SW 1271 (cell line): ENCODE measurements at regions not wholly inside any gene's neighbourhood (a gene's known extent, or its start where the extent isn't known, plus 50 kb on each side); places are given as distances from the start of the nearest gene placed in this dataset.
A peak's percentile ranks its signal among the peaks of the same experiment; 100 is the strongest.
"Not testable (repeated sequence)": the region's sequence is repeated elsewhere in the genome, so short reads cannot be mapped to it uniquely, and the experiment has no call there.

Source experiments
- DNase-seq, 2 experiments: peaks; one replicate each; lab custom pipeline; 2025; lab: John Stamatoyannopoulos, UW

GRCh38 chr14:39576736-39577135, 144.5 kb upstream of the FBXO33 start:
- DNase-seq = no peak

GRCh38 chr14:39576258-39576657, 144.0 kb upstream of the FBXO33 start:
- DNase-seq = no peak

GRCh38 chr14:39568809-39569538, 136.7 kb upstream of the FBXO33 start:
- DNase-seq = no peak

- DNase-seq = no peak
Measured at GRCh38 chr14:39566795-39567194, 134.6 kb upstream of the FBXO33 start.

GRCh38 chr14:39563361-39563760, 131.1 kb upstream of the FBXO33 start:
- no peak for DNase-seq

- DNase-seq = no peak
Measured at GRCh38 chr14:39562175-39562574, 129.9 kb upstream of the FBXO33 start.

GRCh38 chr14:39558525-39558924, 126.3 kb upstream of the FBXO33 start:
- no peak for DNase-seq

- no peak for DNase-seq
Measured at GRCh38 chr14:39555749-39556148, 123.5 kb upstream of the FBXO33 start.

GRCh38 chr14:39554576-39554975, 122.3 kb upstream of the FBXO33 start:
- no peak for DNase-seq

- DNase-seq = no peak
Measured at GRCh38 chr14:39548358-39548757, 116.1 kb upstream of the FBXO33 start.

- DNase-seq = no peak
Measured at GRCh38 chr14:39547845-39548244, 115.6 kb upstream of the FBXO33 start.

- DNase-seq = no peak
Measured at GRCh38 chr14:39505812-39506211, 73.6 kb upstream of the FBXO33 start.

- no peak for DNase-seq
Measured at GRCh38 chr14:39500253-39500652, 68.0 kb upstream of the FBXO33 start.

GRCh38 chr14:39499514-39499913, 67.3 kb upstream of the FBXO33 start:
- DNase-seq = no peak

- not testable (repeated sequence) for DNase-seq
Measured at GRCh38 chr14:39497677-39498076, 65.4 kb upstream of the FBXO33 start.

- peak; percentile 23 to 29 for DNase-seq
Measured at GRCh38 chr14:39492267-39492666, 60.0 kb upstream of the FBXO33 start.

GRCh38 chr14:39491134-39491571, 58.9 kb upstream of the FBXO33 start:
- peak in 1 of 2 experiments; percentile 47 for DNase-seq

GRCh38 chr14:39488600-39488999, 56.4 kb upstream of the FBXO33 start:
- DNase-seq = no peak

GRCh38 chr14:39483682-39484081, 51.4 kb upstream of the FBXO33 start:
- no peak for DNase-seq
